BLaER1 (cell line): ENCODE measurements at regions not wholly inside any gene's neighbourhood (a gene's known extent, or its start where the extent isn't known, plus 50 kb on each side); places are given as distances from the start of the nearest gene placed in this dataset.

Experiments used
- H3K27ac ChIP-seq: shearing (Covaris generic); formaldehyde crosslinking; 2 replicates; pipeline ENCODE4 v1.8.1; 2022
- H3K27me3 ChIP-seq: shearing (Covaris generic); formaldehyde crosslinking; 2 replicates; pipeline ENCODE4 v1.8.1; 2022
- H3K36me3 ChIP-seq: shearing (Covaris generic); formaldehyde crosslinking; 2 replicates; pipeline ENCODE4 v1.8.1; 2022
- H3K4me1 ChIP-seq: shearing (Covaris generic); formaldehyde crosslinking; 2 replicates; pipeline ENCODE4 v1.8.1; 2022
- H3K4me2 ChIP-seq: shearing (Covaris generic); formaldehyde crosslinking; 2 replicates; pipeline ENCODE4 v1.8.1; 2022
- H3K4me3 ChIP-seq: shearing (Covaris generic); formaldehyde crosslinking; 2 replicates; pipeline ENCODE4 v1.8.1; 2022
- H3K9ac ChIP-seq: shearing (Covaris generic); formaldehyde crosslinking; 2 replicates; pipeline ENCODE4 v1.8.1; 2022
- H3K9me3 ChIP-seq: shearing (Covaris generic); formaldehyde crosslinking; 2 replicates; pipeline ENCODE4 v1.8.1; 2022
- H4K20me1 ChIP-seq: shearing (Covaris generic); formaldehyde crosslinking; 2 replicates; pipeline ENCODE4 v1.8.1; 2022
- Cebpa-rat ChIP-seq: shearing (Covaris generic); IDR thresholded peaks from 2 replicates; pipeline ENCODE4 v1.8.1; 2022

- H4K20me1 ChIP-seq, result no peaks in the 10 kb centered on the region
- H3K4me1 ChIP-seq, result no peaks in the 10 kb centered on the region
- H3K9ac ChIP-seq, result no peak overlapping the region
- no peak overlapping the region for H3K4me2 ChIP-seq
- H3K27me3 ChIP-seq, result no peaks in the 10 kb centered on the region
- no peaks in the 10 kb centered on the region for H3K9me3 ChIP-seq
- no peak for TF ChIP-seq Cebpa-rat
- H3K36me3 ChIP-seq, result no peaks in the 10 kb centered on the region
- no peak overlapping the region for H3K27ac ChIP-seq
- no peak overlapping the region for H3K4me3 ChIP-seq
Measured at GRCh38 chr4:136881666-136882065, 650.6 kb downstream of the PCDH18 start.

- Histone ChIP-seq H3K27ac (no peak overlapping the region), H3K9ac (no peak overlapping the region), H3K27me3 (no peaks in the 10 kb centered on the region), H3K4me3 (no peak overlapping the region), H3K4me2 (no peak overlapping the region), H3K4me1 (no peaks in the 10 kb centered on the region), H3K9me3 (no peaks in the 10 kb centered on the region), H4K20me1 (no peaks in the 10 kb centered on the region), H3K36me3 (no peaks in the 10 kb centered on the region)
- TF ChIP-seq Cebpa-rat, result no peak
Measured at GRCh38 chr4:136873555-136873954, 658.7 kb downstream of the PCDH18 start.

DNA sequence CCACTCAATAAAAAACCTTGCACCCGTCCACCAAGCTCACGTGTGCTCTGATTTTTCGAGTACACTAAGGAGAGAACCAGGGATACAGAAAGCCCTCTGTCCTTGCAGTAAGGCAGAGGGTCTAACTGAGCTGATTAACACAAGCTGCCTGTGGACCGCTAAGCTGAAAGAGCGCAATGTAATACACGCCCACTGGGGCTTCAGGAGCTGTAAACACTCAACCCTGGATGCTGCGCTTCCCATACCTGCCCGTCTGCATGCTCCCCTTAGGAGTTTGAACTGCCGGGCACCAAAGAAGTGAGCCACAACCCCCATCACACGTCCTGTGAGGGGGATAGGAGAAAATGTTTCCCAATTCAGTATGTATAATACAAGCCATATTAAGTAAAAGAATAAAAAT, 664.8 kb downstream of the PCDH18 start:
- H4K20me1 ChIP-seq, result no peaks in the 10 kb centered on the region
- no peak overlapping the region for H3K27ac ChIP-seq
- peaks cover 4% of the 10 kb centered on the region; the same call in 1 of the 2 replicates for H3K4me1 ChIP-seq
- H3K36me3 ChIP-seq, result no peaks in the 10 kb centered on the region
- no peaks in the 10 kb centered on the region for H3K27me3 ChIP-seq
- no peak overlapping the region for H3K4me2 ChIP-seq
- no peak overlapping the region for H3K9ac ChIP-seq
- TF ChIP-seq Cebpa-rat, result no peak
- H3K9me3 ChIP-seq, result no peaks in the 10 kb centered on the region
- no peak overlapping the region for H3K4me3 ChIP-seq

- H3K4me1 ChIP-seq, result peaks cover 4% of the 10 kb centered on the region; the same call in 1 of the 2 replicates
- no peaks in the 10 kb centered on the region for H4K20me1 ChIP-seq
- H3K4me3 ChIP-seq, result no peak overlapping the region
- no peaks in the 10 kb centered on the region for H3K9me3 ChIP-seq
- H3K4me2 ChIP-seq, result no peak overlapping the region
- H3K36me3 ChIP-seq, result no peaks in the 10 kb centered on the region
- no peak overlapping the region for H3K9ac ChIP-seq
- TF ChIP-seq Cebpa-rat, result no peak
- H3K27me3 ChIP-seq, result no peaks in the 10 kb centered on the region
- H3K27ac ChIP-seq, result no peak overlapping the region
Measured at GRCh38 chr4:136865526-136865925, 666.8 kb downstream of the PCDH18 start.

DNA sequence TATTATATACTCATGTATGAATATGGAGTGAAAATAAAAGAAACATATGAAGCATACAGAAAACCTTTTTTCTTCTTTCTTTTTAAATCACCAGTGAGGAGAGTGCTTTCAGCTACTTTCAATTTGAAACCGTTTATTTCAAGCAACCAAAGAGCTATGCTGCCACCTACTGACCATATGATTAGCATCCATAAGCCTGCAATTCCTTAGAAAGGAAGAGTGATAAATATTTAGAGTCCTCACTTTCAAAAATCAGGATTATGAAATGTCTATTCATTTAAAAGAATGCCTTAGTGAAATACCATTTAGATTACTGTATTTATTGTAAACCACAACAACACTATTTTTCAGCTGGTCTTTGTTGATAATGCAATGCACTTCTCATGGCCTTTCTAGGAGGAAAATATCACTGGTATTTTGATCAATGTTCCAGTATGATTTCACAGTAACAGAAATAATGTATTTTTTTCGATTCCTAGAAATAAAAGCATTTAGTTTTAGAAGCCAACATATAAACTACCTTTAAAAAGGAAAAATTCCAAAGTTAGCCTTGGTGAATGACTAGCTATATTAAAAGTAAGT, 667.6 kb downstream of the PCDH18 start:
- peaks cover 4% of the 10 kb centered on the region; the same call in 1 of the 2 replicates for H3K4me1 ChIP-seq
- no peak overlapping the region for H3K27ac ChIP-seq
- no peak overlapping the region for H3K4me2 ChIP-seq
- no peak overlapping the region for H3K4me3 ChIP-seq
- no peaks in the 10 kb centered on the region for H3K27me3 ChIP-seq
- TF ChIP-seq Cebpa-rat, result no peak
- H3K9ac ChIP-seq, result no peak overlapping the region
- no peaks in the 10 kb centered on the region for H3K9me3 ChIP-seq
- no peaks in the 10 kb centered on the region for H3K36me3 ChIP-seq
- H4K20me1 ChIP-seq, result no peaks in the 10 kb centered on the region

GRCh38 chr4:136863756-136864155, 668.5 kb downstream of the PCDH18 start:
- TF ChIP-seq Cebpa-rat, result no peak
- Histone ChIP-seq H3K9me3 (no peaks in the 10 kb centered on the region), H3K9ac (no peak overlapping the region), H3K4me3 (no peak overlapping the region), H3K27ac (no peak overlapping the region), H3K36me3 (no peaks in the 10 kb centered on the region), H3K4me1 (peaks cover 4% of the 10 kb centered on the region; the same call in 1 of the 2 replicates), H4K20me1 (no peaks in the 10 kb centered on the region), H3K27me3 (no peaks in the 10 kb centered on the region), H3K4me2 (no peak overlapping the region)

DNA sequence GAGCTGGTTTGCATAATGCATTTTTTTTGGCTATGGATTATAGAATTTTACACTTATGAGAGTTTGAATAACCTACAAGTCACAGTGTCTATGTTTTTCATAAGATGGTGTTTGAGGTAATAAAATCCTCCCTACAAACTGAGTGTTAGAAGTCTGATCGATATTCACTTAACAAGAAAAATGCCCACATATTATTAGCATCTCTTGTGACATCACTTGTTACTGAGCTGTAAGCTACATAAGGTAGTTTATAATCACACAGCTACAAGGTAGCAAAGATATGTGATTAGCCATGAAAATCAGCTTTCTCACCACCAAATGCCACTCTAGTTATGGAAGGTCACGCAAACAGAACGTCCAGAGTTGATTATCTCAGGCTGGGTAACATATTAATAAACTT, 669.6 kb downstream of the PCDH18 start:
- no peaks in the 10 kb centered on the region for H3K27me3 ChIP-seq
- H3K4me2 ChIP-seq, result no peak overlapping the region
- H3K9ac ChIP-seq, result no peak overlapping the region
- no peaks in the 10 kb centered on the region for H3K9me3 ChIP-seq
- H3K27ac ChIP-seq, result no peak overlapping the region
- H3K4me1 ChIP-seq, result peaks cover 4% of the 10 kb centered on the region; the same call in 1 of the 2 replicates
- H4K20me1 ChIP-seq, result no peaks in the 10 kb centered on the region
- no peaks in the 10 kb centered on the region for H3K36me3 ChIP-seq
- no peak for TF ChIP-seq Cebpa-rat
- no peak overlapping the region for H3K4me3 ChIP-seq

- H3K9me3 ChIP-seq, result no peaks in the 10 kb centered on the region
- no peak overlapping the region for H3K27ac ChIP-seq
- no peak overlapping the region for H3K9ac ChIP-seq
- no peaks in the 10 kb centered on the region for H4K20me1 ChIP-seq
- H3K4me2 ChIP-seq, result no peak overlapping the region
- H3K4me3 ChIP-seq, result no peak overlapping the region
- TF ChIP-seq Cebpa-rat, result no peak
- H3K27me3 ChIP-seq, result no peaks in the 10 kb centered on the region
- H3K36me3 ChIP-seq, result no peaks in the 10 kb centered on the region
- H3K4me1 ChIP-seq, result peaks cover 4% of the 10 kb centered on the region; the same call in 1 of the 2 replicates
Measured at GRCh38 chr4:136861091-136861490, 671.2 kb downstream of the PCDH18 start.

- TF ChIP-seq Cebpa-rat, result no peak
Measured at GRCh38 chr4:136858903-136859302, 673.4 kb downstream of the PCDH18 start.

DNA sequence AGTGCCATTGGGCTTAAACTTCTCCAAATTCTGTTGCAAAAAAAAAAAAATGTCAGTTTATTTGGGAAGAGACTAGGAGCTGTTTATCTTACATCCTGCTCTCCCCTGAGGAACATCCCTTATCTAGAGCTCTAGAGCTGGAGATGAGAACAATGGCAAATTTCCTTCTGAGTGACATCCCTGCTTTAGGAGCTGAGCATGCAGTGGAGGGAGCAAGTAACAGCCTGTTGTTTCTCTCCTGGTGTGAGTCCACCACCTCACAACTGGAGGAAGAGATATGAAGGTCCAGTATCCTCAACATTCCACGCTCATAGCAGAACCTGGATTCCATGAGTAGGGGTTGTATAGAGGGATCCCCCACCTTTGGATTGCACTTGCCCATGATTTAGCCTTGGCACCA, 676.4 kb downstream of the PCDH18 start:
- H3K27ac ChIP-seq, result no peak overlapping the region
- no peaks in the 10 kb centered on the region for H3K27me3 ChIP-seq
- H3K4me1 ChIP-seq, result no peaks in the 10 kb centered on the region
- H3K36me3 ChIP-seq, result no peaks in the 10 kb centered on the region
- H3K9me3 ChIP-seq, result no peaks in the 10 kb centered on the region
- H3K4me3 ChIP-seq, result no peak overlapping the region
- no peak overlapping the region for H3K9ac ChIP-seq
- no peaks in the 10 kb centered on the region for H4K20me1 ChIP-seq
- H3K4me2 ChIP-seq, result no peak overlapping the region
- TF ChIP-seq Cebpa-rat, result no peak

More at GRCh38 chr4:136858903-136859302, 673.4 kb downstream of the PCDH18 start:
- Histone ChIP-seq H3K9me3 (no peaks in the 10 kb centered on the region), H3K27ac (no peak overlapping the region), H3K4me1 (peaks cover 3% of the 10 kb centered on the region; the same call in 1 of the 2 replicates), H3K27me3 (no peaks in the 10 kb centered on the region), H3K9ac (no peak overlapping the region), H3K4me3 (no peak overlapping the region), H4K20me1 (no peaks in the 10 kb centered on the region), H3K36me3 (no peaks in the 10 kb centered on the region), H3K4me2 (no peak overlapping the region)

DNA sequence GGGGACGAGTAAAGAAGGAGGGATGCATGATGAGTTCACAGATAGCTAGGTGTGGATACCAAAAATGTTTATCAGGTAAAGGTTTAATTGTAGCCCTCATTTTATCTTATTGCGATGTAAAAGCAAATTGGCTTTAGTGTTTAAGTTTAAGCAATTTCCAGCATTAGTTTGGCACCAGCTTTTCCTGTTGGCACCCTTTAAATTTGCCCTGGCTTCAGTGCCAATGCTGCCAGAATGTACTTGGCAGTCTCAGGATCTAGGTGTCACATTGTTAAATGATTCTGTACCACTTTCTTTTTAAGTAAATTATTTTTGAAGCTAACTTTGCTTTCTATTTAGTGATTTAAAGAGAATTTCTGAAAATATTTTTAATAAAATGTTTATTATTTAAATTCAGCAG, 681.8 kb downstream of the PCDH18 start:
- Histone ChIP-seq H3K9me3 (no peaks in the 10 kb centered on the region; the same call in 1 of the 2 replicates), H3K4me2 (no peak overlapping the region), H3K4me1 (no peaks in the 10 kb centered on the region), H3K36me3 (no peaks in the 10 kb centered on the region), H3K27ac (no peak overlapping the region), H3K9ac (no peak overlapping the region), H4K20me1 (no peaks in the 10 kb centered on the region), H3K27me3 (no peaks in the 10 kb centered on the region), H3K4me3 (no peak overlapping the region)
- no peak for TF ChIP-seq Cebpa-rat
